ENCODE measurements at regions not wholly inside any gene's neighbourhood (a gene's known extent, or its start where the extent isn't known, plus 50 kb on each side); places are given as distances from the start of the nearest gene placed in this dataset.

DNA sequence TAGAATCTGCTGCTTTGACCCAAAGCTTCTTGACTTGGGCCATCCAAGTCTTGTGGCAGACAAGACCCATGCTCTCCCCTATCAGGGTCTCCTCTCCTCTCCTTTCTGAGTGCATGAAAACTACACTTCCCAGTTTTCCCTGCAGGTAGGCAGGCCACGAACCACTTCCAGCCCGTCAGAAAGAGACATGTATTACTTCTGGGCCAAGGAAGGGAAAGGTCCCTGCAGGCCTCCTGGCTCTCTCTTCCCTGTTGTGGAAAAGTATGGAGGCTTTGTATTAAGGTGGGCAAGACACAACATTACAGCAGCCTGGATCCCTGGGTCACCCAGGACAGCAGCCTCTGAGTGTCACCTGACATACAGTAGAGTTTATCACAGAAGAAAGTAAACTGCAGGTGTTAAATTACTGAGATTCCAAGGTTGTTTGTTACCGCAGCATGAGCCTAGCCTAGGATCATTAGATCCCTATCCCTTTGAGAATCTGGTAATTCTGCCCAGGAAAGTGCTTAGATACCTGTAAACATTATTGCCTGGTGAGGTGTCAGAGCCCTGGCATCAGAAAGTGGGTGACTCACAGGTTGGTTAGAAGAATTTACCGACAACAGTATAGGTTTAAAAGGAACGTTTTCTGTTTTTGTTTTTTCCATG is 717.3 kb downstream of the MATN1 start:
- Mint-ChIP-seq H3K4me3 (ENCODE audit: unreplicated experiment) (no peak overlapping the region), H3K36me3 (ENCODE audit: low read depth, unreplicated experiment) (no peaks in the 10 kb centered on the region), H3K4me1 (ENCODE audit: unreplicated experiment) (peaks cover 6% of the 10 kb centered on the region), H3K27me3 (ENCODE audit: unreplicated experiment) (peaks cover 2% of the 10 kb centered on the region), H3K27ac (ENCODE audit: unreplicated experiment) (no peak overlapping the region), H3K9me3 (ENCODE audit: unreplicated experiment) (no peaks in the 10 kb centered on the region)
- TF ChIP-seq, protein P1, sequence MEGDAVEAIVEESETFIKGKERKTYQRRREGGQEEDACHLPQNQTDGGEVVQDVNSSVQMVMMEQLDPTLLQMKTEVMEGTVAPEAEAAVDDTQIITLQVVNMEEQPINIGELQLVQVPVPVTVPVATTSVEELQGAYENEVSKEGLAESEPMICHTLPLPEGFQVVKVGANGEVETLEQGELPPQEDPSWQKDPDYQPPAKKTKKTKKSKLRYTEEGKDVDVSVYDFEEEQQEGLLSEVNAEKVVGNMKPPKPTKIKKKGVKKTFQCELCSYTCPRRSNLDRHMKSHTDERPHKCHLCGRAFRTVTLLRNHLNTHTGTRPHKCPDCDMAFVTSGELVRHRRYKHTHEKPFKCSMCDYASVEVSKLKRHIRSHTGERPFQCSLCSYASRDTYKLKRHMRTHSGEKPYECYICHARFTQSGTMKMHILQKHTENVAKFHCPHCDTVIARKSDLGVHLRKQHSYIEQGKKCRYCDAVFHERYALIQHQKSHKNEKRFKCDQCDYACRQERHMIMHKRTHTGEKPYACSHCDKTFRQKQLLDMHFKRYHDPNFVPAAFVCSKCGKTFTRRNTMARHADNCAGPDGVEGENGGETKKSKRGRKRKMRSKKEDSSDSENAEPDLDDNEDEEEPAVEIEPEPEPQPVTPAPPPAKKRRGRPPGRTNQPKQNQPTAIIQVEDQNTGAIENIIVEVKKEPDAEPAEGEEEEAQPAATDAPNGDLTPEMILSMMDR (IDR thresholded peaks at IDR 0.05; ENCODE audit: unreplicated experiment): no peak
- DNase-seq (ENCODE audit: low spot score): no peak

DNA sequence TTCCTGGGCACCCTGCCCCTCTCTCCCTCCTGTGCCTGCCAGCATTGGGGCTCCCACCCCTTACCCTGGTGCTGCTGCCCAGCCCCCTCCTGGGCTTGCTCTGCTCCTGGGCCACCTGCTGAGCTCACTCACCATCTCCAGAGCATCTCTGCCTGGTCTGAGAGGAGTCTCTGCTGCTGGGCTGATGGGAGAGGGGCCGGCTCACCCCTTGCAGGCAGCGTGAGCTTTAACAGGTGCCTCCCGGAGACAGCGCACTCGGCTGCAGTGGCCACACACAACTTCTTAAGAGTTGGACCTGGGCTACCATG is 721.7 kb downstream of the MATN1 start:
- DNase-seq (ENCODE audit: low spot score): no peak
- H3K27ac Mint-ChIP-seq (ENCODE audit: unreplicated experiment): no peak overlapping the region
- H3K4me3 Mint-ChIP-seq (ENCODE audit: unreplicated experiment): no peak overlapping the region
- TF ChIP-seq, protein P1 (IDR thresholded peaks at IDR 0.05; ENCODE audit: unreplicated experiment): no peak
- H3K36me3 Mint-ChIP-seq (ENCODE audit: low read depth, unreplicated experiment): no peaks in the 10 kb centered on the region
- H3K4me1 Mint-ChIP-seq (ENCODE audit: unreplicated experiment): no peaks in the 10 kb centered on the region
- peaks cover 2% of the 10 kb centered on the region for H3K27me3 Mint-ChIP-seq (ENCODE audit: unreplicated experiment)
- H3K9me3 Mint-ChIP-seq (ENCODE audit: unreplicated experiment): no peaks in the 10 kb centered on the region

DNA sequence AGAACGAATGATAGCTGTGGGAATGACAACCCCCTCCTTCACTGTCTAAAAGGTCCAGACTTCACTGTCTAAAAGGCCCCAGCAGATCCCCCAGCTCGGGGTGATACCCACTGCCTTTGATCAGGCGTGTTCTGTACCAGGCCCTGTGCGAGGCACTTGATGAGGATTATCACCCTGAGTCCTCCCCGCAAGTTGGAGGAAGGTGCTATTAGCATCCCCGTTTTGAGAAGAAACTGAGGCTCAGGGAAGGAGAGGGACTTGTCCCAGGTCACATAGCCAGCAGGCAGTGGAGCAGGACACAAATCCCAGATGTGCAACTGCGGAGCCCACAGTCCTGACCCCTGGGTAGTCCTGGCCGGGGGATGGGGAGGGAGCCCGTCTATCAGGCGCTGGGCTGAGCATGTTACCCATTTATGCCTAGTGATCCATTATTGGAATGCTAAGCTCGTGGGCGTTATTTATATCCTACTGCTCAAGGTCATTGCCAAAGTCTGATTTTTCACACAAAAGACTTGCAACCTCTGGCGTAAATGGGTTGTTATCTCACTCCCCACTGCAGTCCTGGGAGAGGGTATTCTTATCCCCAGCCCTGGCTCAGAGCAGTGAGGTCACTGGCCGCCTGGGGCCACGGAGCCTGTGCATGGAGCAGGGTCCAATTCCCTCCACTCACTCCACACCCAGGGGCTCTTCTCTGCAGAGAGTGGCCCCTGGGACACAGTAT is 722.2 kb downstream of the MATN1 start:
- H3K4me1 Mint-ChIP-seq (ENCODE audit: unreplicated experiment): no peaks in the 10 kb centered on the region
- DNase-seq (ENCODE audit: low spot score): no peak
- H3K36me3 Mint-ChIP-seq (ENCODE audit: low read depth, unreplicated experiment): no peaks in the 10 kb centered on the region
- TF ChIP-seq, protein P1 (IDR thresholded peaks at IDR 0.05; ENCODE audit: unreplicated experiment): no peak
- H3K9me3 Mint-ChIP-seq (ENCODE audit: unreplicated experiment): no peaks in the 10 kb centered on the region
- H3K27ac Mint-ChIP-seq (ENCODE audit: unreplicated experiment): no peak overlapping the region
- H3K27me3 Mint-ChIP-seq (ENCODE audit: unreplicated experiment): peaks cover 2% of the 10 kb centered on the region
- H3K4me3 Mint-ChIP-seq (ENCODE audit: unreplicated experiment): no peak overlapping the region

DNA sequence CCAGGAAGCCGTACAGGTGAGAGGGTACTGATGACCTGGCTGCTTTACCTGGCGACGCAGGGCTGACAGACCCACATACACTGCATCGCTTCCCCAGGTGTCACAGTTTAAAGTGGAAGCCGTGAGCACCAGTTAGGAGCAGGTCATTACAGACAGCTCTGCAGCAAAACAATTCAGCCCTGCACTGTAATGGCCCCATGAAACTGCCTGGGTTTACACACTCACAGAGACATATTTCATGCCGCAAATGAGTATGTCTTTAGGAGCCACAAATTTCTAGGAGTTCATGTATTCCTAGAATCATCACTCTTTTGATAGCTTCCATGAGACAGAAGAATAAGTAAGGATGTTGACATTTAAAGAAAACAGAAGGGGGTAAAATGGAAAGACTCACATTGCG is 723.1 kb downstream of the MATN1 start:
- no peak overlapping the region for H3K27ac Mint-ChIP-seq (ENCODE audit: unreplicated experiment)
- DNase-seq (ENCODE audit: low spot score): no peak
- H3K4me1 Mint-ChIP-seq (ENCODE audit: unreplicated experiment): no peaks in the 10 kb centered on the region
- H3K9me3 Mint-ChIP-seq (ENCODE audit: unreplicated experiment): no peaks in the 10 kb centered on the region
- H3K27me3 Mint-ChIP-seq (ENCODE audit: unreplicated experiment): peaks cover 2% of the 10 kb centered on the region
- no peak overlapping the region for H3K4me3 Mint-ChIP-seq (ENCODE audit: unreplicated experiment)
- no peaks in the 10 kb centered on the region for H3K36me3 Mint-ChIP-seq (ENCODE audit: low read depth, unreplicated experiment)
- TF ChIP-seq, protein P1 (IDR thresholded peaks at IDR 0.05; ENCODE audit: unreplicated experiment): no peak

DNA sequence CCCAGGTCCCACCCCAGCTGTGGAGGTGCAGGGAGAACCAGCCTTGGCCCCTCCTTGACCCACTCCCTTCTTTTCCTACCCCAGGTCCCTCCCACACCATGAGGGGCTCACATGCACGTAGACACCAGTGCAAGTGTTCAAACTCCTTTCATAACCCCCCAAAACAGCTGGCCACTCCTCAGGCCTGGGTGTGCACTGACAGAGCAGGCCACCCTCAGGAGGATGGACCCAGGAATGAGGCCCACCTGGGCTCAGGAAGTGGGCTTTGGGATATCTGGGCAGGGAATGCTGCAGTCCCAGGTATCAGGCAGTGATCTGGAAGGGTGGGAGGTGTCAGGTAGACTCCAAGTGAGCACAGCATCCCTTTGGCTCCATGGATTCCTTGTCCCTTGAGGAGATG is 723.8 kb downstream of the MATN1 start:
- H3K4me1 Mint-ChIP-seq (ENCODE audit: unreplicated experiment): no peaks in the 10 kb centered on the region
- no peaks in the 10 kb centered on the region for H3K36me3 Mint-ChIP-seq (ENCODE audit: low read depth, unreplicated experiment)
- peaks cover 2% of the 10 kb centered on the region for H3K27me3 Mint-ChIP-seq (ENCODE audit: unreplicated experiment)
- H3K27ac Mint-ChIP-seq (ENCODE audit: unreplicated experiment): no peak overlapping the region
- no peak overlapping the region for H3K4me3 Mint-ChIP-seq (ENCODE audit: unreplicated experiment)
- H3K9me3 Mint-ChIP-seq (ENCODE audit: unreplicated experiment): no peaks in the 10 kb centered on the region
- no peak for DNase-seq (ENCODE audit: low spot score)
- TF ChIP-seq, protein P1 (IDR thresholded peaks at IDR 0.05; ENCODE audit: unreplicated experiment): no peak

All from endothelial cell (in vitro differentiated cells).